GM18517 (cell line): ENCODE measurements at regions not wholly inside any gene's neighbourhood (a gene's known extent, or its start where the extent isn't known, plus 50 kb on each side); places are given as distances from the start of the nearest gene placed in this dataset.

Experiments used
- ATAC-seq: cut with Tn5 transposase; IDR thresholded peaks from one replicate; pipeline ENCODE4 v1.9.1; 2021; ENCODE audit warnings: mild to moderate bottlenecking, moderate library complexity; ENCODE audit not compliant: unreplicated experiment

DNA sequence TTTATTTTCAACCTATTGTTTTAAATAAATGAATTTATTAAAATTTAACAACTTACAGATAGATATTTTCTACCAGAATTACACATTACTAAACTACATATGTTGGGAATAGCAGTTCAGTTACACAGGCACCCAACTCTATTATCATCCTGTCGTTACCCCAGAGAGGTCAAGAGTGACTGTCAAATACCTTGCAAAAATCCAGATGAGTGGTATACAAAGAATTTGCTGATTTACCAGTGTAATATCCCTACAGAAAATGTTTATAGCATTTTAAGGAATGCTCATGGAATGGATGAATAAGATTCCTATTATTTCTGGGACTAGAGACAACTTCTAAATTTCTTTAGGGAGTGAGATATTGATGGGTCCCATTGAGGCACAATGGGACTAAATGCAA lies 300.7 kb upstream of the RGS18 start:
- ATAC-seq = no peak

GRCh38 chr1:191865479-191865878 lies 292.8 kb upstream of the RGS18 start:
- ATAC-seq = no peak

DNA sequence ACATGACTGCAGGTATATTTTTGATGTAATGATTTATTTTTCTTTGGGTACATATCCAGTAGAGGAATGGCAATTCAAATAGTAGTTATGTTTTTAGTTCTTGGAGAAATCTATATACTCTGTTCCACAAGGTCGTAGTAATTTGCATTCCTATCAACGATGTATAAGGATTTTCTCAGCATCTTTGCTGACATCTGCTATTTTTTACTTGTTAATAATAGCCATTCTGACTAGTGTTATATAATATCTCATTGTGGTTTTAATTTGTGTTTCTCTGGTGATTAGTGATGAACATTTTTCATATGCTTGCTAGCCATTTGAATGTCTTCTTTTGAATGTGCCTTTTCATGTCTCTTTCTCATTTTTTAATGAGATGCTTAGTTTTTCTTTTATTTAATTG lies 292.1 kb upstream of the RGS18 start:
- no peak for ATAC-seq

GRCh38 chr1:191869790-191870312 lies 288.4 kb upstream of the RGS18 start:
- peak; percentile 21 for ATAC-seq

DNA sequence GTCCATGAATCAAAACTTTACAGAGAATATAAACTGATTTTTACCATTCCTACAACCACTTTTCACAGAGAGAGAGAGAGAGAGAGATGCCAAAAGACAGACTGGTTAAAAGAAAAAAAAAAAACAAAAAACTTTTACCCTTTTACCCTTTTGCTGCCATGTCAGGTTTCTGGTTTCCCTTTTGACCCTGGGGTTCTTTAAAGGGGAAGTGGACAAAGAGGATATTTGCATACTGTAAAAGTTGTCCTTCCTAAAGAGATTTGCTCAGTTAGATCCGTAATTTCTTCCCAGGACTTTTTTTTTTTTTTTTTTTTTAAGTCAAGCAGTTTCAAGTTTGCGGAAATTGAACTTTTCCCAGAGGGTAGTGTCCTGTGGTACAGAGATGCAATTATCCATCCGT lies 287.8 kb upstream of the RGS18 start:
- peak; percentile 55 for ATAC-seq

- ATAC-seq = no peak
Observed at GRCh38 chr1:191875994-191876393, 282.3 kb upstream of the RGS18 start.

DNA sequence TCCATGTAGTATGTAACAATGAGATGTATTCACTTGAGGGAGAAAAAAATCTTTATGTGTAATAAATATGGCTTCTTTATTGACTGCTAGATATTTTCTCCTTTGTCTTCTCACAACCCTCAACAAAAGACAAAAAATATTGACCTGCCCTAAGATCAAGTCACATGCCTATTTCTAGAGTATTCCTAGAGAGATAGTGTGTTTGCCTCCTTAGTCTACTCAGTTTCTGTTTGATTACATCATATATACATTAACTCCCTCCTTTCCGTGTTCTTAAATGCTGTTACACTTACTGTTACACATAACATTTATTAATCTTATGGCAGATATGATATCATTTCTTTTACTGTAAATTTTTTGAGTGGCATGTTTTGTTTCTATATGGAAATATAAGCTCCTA lies 281.6 kb upstream of the RGS18 start:
- no peak for ATAC-seq

- ATAC-seq = no peak
Observed at GRCh38 chr1:191882870-191883269, 275.4 kb upstream of the RGS18 start.

DNA sequence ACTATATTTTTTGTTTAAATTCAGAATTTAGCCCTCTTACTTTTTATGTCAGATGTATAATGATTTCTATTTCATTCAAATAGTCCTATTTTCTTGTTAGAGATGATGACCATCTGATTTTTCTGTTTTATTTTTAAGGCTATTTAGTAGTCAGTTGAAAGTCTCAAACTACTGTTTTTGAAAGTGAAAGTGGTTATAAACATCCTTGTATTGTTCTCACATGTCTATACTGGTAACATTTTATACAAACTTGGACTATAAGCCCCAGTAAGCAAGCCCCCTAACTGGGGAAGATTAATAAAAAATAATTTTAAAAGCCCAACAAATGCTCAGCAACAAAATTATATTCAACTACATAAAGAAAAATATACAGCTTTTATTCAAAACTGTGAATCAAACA lies 271.3 kb upstream of the RGS18 start:
- ATAC-seq = no peak

DNA sequence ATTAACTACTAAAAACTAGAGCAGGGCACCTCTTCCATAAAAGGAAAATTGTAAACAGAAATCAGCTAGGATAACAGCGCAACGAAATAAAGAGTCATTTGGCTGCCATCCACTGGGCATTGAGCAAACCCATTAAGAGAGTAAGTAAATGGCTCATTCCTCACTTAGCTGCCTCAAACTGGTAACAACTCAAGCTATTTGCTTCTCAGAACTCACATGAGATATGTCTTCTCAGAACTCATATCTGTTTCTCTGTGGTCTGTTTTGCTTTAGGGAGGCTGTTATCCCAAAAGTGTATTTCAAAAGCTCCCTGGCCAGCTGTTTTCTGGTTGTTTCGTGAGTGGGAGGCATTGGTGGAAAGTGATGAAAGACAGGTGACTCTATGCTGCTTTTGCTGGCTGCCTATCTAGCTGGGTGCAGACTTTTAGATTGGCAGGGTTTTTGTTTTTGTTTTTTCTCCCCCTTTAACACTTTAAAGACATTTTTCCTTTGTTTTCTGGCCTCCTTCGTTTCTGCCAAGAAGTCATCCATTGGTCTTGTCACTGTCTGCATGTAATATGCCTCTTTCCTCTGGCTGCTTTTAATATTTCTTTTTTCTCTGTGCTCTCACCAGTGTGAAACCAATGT lies 269.2 kb upstream of the RGS18 start:
- no peak for ATAC-seq

- no peak for ATAC-seq
Observed at GRCh38 chr1:191889623-191890003, 268.6 kb upstream of the RGS18 start.

GRCh38 chr1:191890433-191891088 lies 267.7 kb upstream of the RGS18 start:
- no peak for ATAC-seq

- ATAC-seq = no peak
Observed at GRCh38 chr1:191892716-191893115, 265.5 kb upstream of the RGS18 start.

GRCh38 chr1:191895049-191895448 lies 263.2 kb upstream of the RGS18 start:
- no peak for ATAC-seq

DNA sequence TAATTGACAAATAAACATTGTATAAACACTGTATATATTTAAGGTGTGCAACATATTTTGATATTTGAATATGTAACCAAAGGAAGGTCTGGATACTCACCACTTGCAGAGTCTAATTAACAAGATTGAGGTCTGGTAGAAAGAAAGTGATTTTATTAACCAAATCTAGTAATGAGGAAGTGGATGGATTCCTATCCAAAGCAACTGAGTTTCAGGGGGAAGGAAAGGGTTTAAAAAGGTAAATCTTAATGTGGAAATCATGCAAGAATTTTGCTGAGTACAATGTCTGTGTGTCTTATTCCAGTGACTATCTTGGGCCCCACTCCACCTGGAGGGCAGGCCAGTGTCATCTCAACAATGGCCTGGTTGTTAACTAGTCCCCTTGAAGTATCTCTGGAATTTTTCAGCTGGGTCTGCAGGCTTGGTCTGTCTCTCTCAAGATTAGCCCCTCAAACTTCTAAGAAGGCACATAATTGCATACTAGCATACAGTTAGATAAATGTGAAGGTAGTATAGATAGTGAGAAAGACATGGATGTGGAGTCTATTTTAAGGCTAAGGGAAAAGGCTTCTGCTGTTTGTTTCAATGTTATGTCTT lies 262.7 kb upstream of the RGS18 start:
- ATAC-seq = no peak

DNA sequence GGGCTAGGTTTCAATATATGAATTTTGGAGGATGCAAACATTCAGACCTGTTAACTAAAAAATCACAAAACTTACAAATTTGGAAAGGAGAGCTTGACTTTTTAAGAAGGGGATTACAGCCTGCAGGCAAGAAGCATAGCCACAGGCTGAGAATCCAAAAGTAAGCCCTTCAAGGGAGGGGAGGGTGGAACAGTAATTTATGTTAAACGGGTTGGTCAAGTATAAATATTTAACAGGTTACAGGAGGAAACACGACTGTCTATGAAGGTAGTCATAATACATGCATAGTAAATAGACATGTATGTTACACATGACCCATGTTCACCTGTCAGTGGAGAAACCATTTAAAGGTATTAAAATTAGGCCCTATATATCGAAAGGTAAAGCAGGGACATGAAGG lies 261.1 kb upstream of the RGS18 start:
- ATAC-seq = no peak

- no peak for ATAC-seq
Observed at GRCh38 chr1:191901651-191902050, 256.6 kb upstream of the RGS18 start.

DNA sequence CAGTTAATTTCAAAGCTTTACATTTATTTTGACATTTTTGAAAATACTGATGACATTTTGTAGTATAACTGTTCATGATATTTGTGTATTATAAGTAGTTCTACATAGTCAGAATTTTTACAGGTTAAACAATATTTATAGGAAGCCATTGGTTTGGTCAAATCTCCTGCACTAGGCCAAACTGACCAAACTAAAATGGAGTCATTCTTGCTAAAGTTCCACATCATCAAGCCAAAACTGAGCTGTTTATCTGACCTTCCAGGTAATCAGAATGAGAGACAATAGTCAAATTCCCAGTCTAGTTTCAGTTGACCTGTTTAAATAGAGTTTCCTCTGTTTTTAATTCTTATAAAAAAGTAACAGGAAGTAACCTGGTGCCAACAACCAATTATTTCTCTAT lies 253.3 kb upstream of the RGS18 start:
- no peak for ATAC-seq

DNA sequence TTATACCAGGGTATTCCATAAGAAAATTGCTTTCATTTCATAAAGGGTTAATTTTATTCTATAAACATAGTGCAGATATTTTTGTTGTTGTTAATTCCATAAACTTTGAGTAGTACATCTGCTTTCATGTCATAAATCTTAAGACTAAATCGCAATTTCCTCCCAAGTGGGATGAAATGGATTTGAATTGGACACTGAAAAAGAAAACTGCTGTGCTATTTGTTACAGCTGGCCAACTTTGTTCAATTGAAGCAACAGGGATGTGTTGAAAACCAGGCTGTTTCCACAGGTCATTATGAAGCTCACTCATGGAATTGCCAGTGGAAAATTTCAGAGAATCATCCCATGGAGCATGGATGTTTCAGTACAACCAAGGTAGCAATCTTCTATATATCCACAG lies 252.5 kb upstream of the RGS18 start:
- no peak for ATAC-seq

- no peak for ATAC-seq
Observed at GRCh38 chr1:191907121-191907520, 251.1 kb upstream of the RGS18 start.

- ATAC-seq = no peak
Observed at GRCh38 chr1:191910245-191910644, 248.0 kb upstream of the RGS18 start.

DNA sequence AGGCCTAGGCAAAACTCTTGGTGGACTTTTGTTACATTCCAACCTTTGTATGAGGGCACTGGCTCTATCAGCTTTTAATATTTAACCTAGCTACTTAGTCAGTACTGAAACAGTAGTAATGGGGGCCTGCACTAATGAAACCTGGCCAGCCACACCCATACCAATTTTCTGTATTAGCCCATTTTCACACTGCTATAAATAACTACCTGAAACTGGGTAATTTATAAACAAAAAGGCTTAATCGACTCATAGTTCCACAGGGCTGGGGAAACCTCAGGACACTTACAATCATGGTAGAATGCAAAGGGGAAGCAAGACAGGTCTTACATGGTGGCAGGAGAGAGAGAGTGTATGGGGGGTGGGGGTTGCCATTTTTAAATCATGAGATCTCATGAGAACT lies 245.7 kb upstream of the RGS18 start:
- ATAC-seq = peak; percentile 72
